Activated CD4-positive, alpha-beta T cell treated with anti-CD3 and anti-CD28 coated beads, Interleukin-2, amount 10 ng/mL, durations not matched to agents 7 days and 5 days (primary cell): ENCODE measurements at regions not wholly inside any gene's neighbourhood (a gene's known extent, or its start where the extent isn't known, plus 50 kb on each side); places are given as distances from the start of the nearest gene placed in this dataset.

Experiments
- CTCF ChIA-PET: fragments of 350-600 bp; sonication (Branson Sonifier 250); formaldehyde crosslinking; loops from one replicate; lab custom pipeline; 2021; ENCODE audit warnings: antibody characterized with exemption; lab: Charles Lee
- POLR2A ChIA-PET: fragments of 350-600 bp; sonication (Branson Sonifier 250); formaldehyde crosslinking; loops from one replicate; lab custom pipeline; 2021; ENCODE audit warnings: antibody characterized with exemption; lab: Charles Lee
- DNase-seq: peaks from one replicate; pipeline ENCODE4 v3.0.0-alpha.2; 2020
- H3K27ac Mint-ChIP-seq: one replicate; pipeline ENCODE4 v1.8.0; 2021; ENCODE audit warnings: mild to moderate bottlenecking, moderate library complexity, mixed read lengths
- H3K27me3 Mint-ChIP-seq: one replicate; pipeline ENCODE4 v1.8.0; 2021; ENCODE audit warnings: mixed read lengths
- H3K36me3 Mint-ChIP-seq: one replicate; pipeline ENCODE4 v1.8.0; 2021; ENCODE audit warnings: low read depth, mixed read lengths
- H3K4me1 Mint-ChIP-seq: one replicate; pipeline ENCODE4 v1.8.0; 2021; ENCODE audit warnings: mixed read lengths
- H3K4me3 Mint-ChIP-seq: one replicate; pipeline ENCODE4 v1.8.0; 2021; ENCODE audit warnings: mild to moderate bottlenecking, moderate library complexity, mixed read lengths
- H3K9me3 Mint-ChIP-seq: one replicate; pipeline ENCODE4 v1.8.0; 2021; ENCODE audit warnings: mixed read lengths

DNA sequence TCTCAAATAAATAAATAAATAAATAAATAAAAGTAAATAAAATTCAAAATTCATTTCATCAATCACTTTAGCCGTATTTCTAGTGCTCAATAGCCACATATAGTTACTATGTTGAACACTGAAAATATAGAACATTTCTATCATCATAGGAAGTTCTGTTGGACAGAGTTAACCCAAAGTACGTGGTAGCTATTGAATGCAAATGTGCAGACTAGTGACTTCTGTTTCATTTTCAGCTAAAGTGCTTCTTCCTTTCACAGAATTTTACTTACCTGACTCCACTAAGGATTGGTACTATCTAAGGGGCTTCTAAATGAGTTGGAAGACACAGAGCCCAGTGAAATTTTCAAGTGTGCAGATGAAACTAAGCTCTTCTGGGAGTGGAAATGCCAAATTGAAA lies 1208.3 kb downstream of the MAT2B start:
- ChIA-PET CTCF (no interaction called here), POLR2A (interaction anchor here (0.6 kb wide), 1 partner anchor 62 kb away, joined by 5 read pairs; no protein-coding TSS in a partner anchor)
- no peak overlapping the region for H3K27ac Mint-ChIP-seq
- no peaks in the 10 kb centered on the region for H3K36me3 Mint-ChIP-seq
- no peaks in the 10 kb centered on the region for H3K27me3 Mint-ChIP-seq
- H3K9me3 Mint-ChIP-seq = peaks cover 2% of the 10 kb centered on the region
- no peak for DNase-seq
- no peak overlapping the region for H3K4me3 Mint-ChIP-seq
- no peaks in the 10 kb centered on the region for H3K4me1 Mint-ChIP-seq

GRCh38 chr5:164721116-164721515 lies 1215.7 kb downstream of the MAT2B start:
- Mint-ChIP-seq H3K27ac (no peak overlapping the region), H3K27me3 (no peaks in the 10 kb centered on the region), H3K4me1 (no peaks in the 10 kb centered on the region), H3K36me3 (no peaks in the 10 kb centered on the region), H3K9me3 (no peaks in the 10 kb centered on the region), H3K4me3 (no peak overlapping the region)
- POLR2A ChIA-PET = no interaction called here
- no peak for DNase-seq
- CTCF ChIA-PET = no interaction called here

- H3K27me3 Mint-ChIP-seq = no peaks in the 10 kb centered on the region
- CTCF ChIA-PET = no interaction called here
- H3K4me3 Mint-ChIP-seq = no peak overlapping the region
- H3K27ac Mint-ChIP-seq = no peak overlapping the region
- POLR2A ChIA-PET = no interaction called here
- no peaks in the 10 kb centered on the region for H3K4me1 Mint-ChIP-seq
- DNase-seq = no peak
- H3K36me3 Mint-ChIP-seq = no peaks in the 10 kb centered on the region
- no peaks in the 10 kb centered on the region for H3K9me3 Mint-ChIP-seq
These were observed 1216.2 kb downstream of the MAT2B start for GRCh38 chr5:164721656-164722055.

GRCh38 chr5:164722702-164723101 lies 1217.3 kb downstream of the MAT2B start:
- no peaks in the 10 kb centered on the region for H3K4me1 Mint-ChIP-seq
- H3K4me3 Mint-ChIP-seq = no peak overlapping the region
- H3K36me3 Mint-ChIP-seq = no peaks in the 10 kb centered on the region
- H3K27me3 Mint-ChIP-seq = no peaks in the 10 kb centered on the region
- POLR2A ChIA-PET = no interaction called here
- CTCF ChIA-PET = interaction anchor here (0.6 to 0.7 kb wide), 2 partner anchors 22 to 1704 kb away, joined by 3 to 4 read pairs; no protein-coding TSS in a partner anchor
- no peak overlapping the region for H3K27ac Mint-ChIP-seq
- no peaks in the 10 kb centered on the region for H3K9me3 Mint-ChIP-seq
- DNase-seq = no peak

DNA sequence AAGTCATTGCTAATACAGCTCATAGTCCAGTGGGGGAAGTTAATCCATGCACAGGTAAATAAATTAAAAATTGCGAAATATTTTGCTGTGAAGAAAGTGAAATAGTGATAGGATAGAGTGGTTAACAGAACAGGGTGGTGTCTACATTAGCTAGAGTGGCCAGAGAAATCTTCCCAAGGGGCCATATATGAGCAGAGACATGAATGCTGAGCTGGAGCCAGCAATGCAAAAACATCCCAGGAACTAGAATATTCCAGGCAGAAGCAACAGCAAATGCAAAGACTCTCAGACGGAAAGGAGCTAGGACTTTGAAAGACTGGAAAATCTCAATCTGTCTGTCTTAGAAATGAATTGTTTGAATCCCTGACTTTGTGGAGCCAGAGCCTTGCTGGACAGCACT lies 1221.6 kb downstream of the MAT2B start:
- no peaks in the 10 kb centered on the region for H3K4me1 Mint-ChIP-seq

GRCh38 chr5:164728733-164729132 lies 1223.3 kb downstream of the MAT2B start:
- Mint-ChIP-seq H3K27me3 (no peaks in the 10 kb centered on the region), H3K36me3 (no peaks in the 10 kb centered on the region), H3K9me3 (no peaks in the 10 kb centered on the region), H3K4me3 (no peak overlapping the region), H3K27ac (no peak overlapping the region), H3K4me1 (no peaks in the 10 kb centered on the region)
- no peak for DNase-seq
- POLR2A ChIA-PET = no interaction called here
- CTCF ChIA-PET = no interaction called here

More for the DNA sequence above, 1221.6 kb downstream of the MAT2B start:
- CTCF ChIA-PET = no interaction called here
- no peaks in the 10 kb centered on the region for H3K9me3 Mint-ChIP-seq
- no peaks in the 10 kb centered on the region for H3K27me3 Mint-ChIP-seq
- DNase-seq = no peak
- POLR2A ChIA-PET = no interaction called here
- H3K36me3 Mint-ChIP-seq = no peaks in the 10 kb centered on the region
- no peak overlapping the region for H3K27ac Mint-ChIP-seq
- no peak overlapping the region for H3K4me3 Mint-ChIP-seq

- H3K4me3 Mint-ChIP-seq = no peak overlapping the region
- CTCF ChIA-PET = no interaction called here
- H3K4me1 Mint-ChIP-seq = no peaks in the 10 kb centered on the region
- no peaks in the 10 kb centered on the region for H3K36me3 Mint-ChIP-seq
- H3K27me3 Mint-ChIP-seq = no peaks in the 10 kb centered on the region
- H3K27ac Mint-ChIP-seq = no peak overlapping the region
- POLR2A ChIA-PET = no interaction called here
- no peaks in the 10 kb centered on the region for H3K9me3 Mint-ChIP-seq
- no peak for DNase-seq
These were observed 1229.9 kb downstream of the MAT2B start for GRCh38 chr5:164735334-164735733.

DNA sequence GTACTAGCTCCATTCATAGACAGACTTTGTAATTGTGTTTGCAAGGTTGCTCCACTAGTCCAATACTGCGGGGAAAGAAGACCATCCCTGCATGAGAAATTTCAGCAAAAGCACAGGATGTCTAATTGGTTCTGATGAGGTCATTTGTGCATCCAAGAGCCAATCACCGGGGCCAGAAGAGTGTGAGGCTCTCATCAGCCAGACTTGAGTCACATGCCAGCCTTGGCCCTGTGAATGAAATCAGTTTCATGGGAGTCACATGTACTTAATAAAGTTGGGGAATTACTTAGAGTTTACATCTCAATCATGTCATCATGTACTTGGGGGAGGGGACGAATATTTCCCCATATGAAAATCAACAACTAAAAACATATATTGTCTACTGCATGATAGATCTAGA lies 1236.0 kb downstream of the MAT2B start:
- ChIA-PET POLR2A (no interaction called here), CTCF (no interaction called here)
- Mint-ChIP-seq H3K4me1 (peaks cover 14% of the 10 kb centered on the region), H3K9me3 (no peaks in the 10 kb centered on the region), H3K27ac (peak overlapping the region; percentile 77), H3K36me3 (no peaks in the 10 kb centered on the region), H3K4me3 (no peak overlapping the region), H3K27me3 (no peaks in the 10 kb centered on the region)
- DNase-seq = no peak

GRCh38 chr5:164742025-164742424 lies 1236.6 kb downstream of the MAT2B start:
- DNase-seq = no peak
- Mint-ChIP-seq H3K4me3 (no peak overlapping the region), H3K4me1 (peaks cover 14% of the 10 kb centered on the region), H3K36me3 (no peaks in the 10 kb centered on the region), H3K27me3 (no peaks in the 10 kb centered on the region), H3K9me3 (no peaks in the 10 kb centered on the region), H3K27ac (peak overlapping the region; percentile 84)
- ChIA-PET POLR2A (no interaction called here), CTCF (no interaction called here)

DNA sequence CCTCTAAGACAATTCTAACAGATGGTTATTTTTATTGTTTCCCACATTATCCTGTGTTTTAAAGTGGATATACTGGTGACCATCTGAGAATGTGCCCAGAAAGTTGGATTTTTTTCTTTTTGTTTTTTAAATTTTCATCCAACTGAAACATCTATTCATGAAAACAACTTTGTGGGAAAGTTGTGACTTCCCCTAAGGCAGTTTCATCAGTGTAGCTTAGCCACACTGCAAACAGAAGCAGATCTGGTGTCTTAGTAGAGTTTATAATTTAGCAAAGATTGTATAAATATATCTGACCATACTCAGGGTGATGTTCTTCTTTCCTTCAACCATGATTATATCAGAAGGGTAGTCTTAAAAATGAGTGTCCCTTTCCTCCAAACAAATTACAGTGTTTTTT lies 1241.3 kb downstream of the MAT2B start:
- no peak overlapping the region for H3K27ac Mint-ChIP-seq
- no peak for DNase-seq
- H3K9me3 Mint-ChIP-seq = no peaks in the 10 kb centered on the region
- H3K36me3 Mint-ChIP-seq = no peaks in the 10 kb centered on the region
- ChIA-PET CTCF (no interaction called here), POLR2A (no interaction called here)
- H3K4me1 Mint-ChIP-seq = peaks cover 9% of the 10 kb centered on the region
- no peak overlapping the region for H3K4me3 Mint-ChIP-seq
- H3K27me3 Mint-ChIP-seq = no peaks in the 10 kb centered on the region

- Mint-ChIP-seq H3K9me3 (no peaks in the 10 kb centered on the region), H3K36me3 (no peaks in the 10 kb centered on the region), H3K27ac (no peak overlapping the region), H3K4me1 (peaks cover 5% of the 10 kb centered on the region), H3K4me3 (no peak overlapping the region), H3K27me3 (no peaks in the 10 kb centered on the region)
- ChIA-PET POLR2A (no interaction called here), CTCF (no interaction called here)
- DNase-seq = no peak
These were observed 1242.0 kb downstream of the MAT2B start for GRCh38 chr5:164747371-164747770.

DNA sequence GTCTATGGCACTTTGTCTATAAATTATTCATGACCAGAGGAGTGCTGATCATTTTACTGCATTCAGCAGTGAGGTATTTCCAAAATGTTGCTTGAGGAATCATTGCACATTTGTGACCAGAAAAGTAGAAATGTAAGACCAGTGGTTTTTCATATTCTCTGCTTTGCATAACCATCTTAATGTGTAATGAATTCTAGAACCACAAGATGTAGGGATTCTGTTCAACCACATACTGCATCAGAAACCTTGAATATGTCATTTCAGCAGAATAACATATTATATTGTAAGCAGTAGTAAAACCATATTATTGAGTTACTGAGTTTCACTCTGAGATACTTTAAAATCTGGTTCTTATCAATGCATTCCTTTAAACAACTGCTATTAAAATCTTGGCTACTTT lies 1243.4 kb downstream of the MAT2B start:
- DNase-seq = no peak
- no peak overlapping the region for H3K4me3 Mint-ChIP-seq
- H3K36me3 Mint-ChIP-seq = no peaks in the 10 kb centered on the region
- CTCF ChIA-PET = no interaction called here
- POLR2A ChIA-PET = no interaction called here
- H3K27me3 Mint-ChIP-seq = no peaks in the 10 kb centered on the region
- no peaks in the 10 kb centered on the region for H3K9me3 Mint-ChIP-seq
- no peaks in the 10 kb centered on the region for H3K4me1 Mint-ChIP-seq
- no peak overlapping the region for H3K27ac Mint-ChIP-seq

- Mint-ChIP-seq H3K9me3 (no peaks in the 10 kb centered on the region), H3K27ac (no peak overlapping the region), H3K4me1 (no peaks in the 10 kb centered on the region), H3K4me3 (no peak overlapping the region), H3K27me3 (no peaks in the 10 kb centered on the region), H3K36me3 (no peaks in the 10 kb centered on the region)
- ChIA-PET CTCF (no interaction called here), POLR2A (no interaction called here)
- DNase-seq = no peak
These were observed 1248.0 kb downstream of the MAT2B start for GRCh38 chr5:164753434-164753833.

DNA sequence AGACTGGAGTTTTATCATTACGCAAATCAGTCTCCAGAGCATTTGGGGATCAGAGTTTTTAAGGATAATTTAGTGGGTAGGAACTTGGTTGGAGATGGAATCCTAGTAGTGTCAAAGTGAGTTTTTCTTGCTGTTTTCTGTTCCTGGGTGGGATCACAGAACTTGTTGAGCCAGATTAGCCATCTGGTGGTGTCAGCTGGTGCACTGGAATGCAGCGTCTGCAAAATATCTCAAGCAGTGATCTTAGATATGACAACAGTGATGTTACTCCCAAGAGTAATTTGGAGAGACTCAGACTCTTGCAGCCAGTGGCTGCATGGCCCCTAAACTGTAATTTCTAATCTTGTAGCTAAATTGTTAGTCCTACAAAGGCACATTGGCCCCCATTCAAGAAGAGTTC lies 1257.8 kb downstream of the MAT2B start:
- no peak overlapping the region for H3K27ac Mint-ChIP-seq
- ChIA-PET POLR2A (no interaction called here), CTCF (no interaction called here)
- no peak overlapping the region for H3K4me3 Mint-ChIP-seq
- H3K4me1 Mint-ChIP-seq = no peaks in the 10 kb centered on the region
- no peak for DNase-seq
- no peaks in the 10 kb centered on the region for H3K36me3 Mint-ChIP-seq
- no peaks in the 10 kb centered on the region for H3K27me3 Mint-ChIP-seq
- no peaks in the 10 kb centered on the region for H3K9me3 Mint-ChIP-seq
